HG03521 (cell line): ENCODE measurements at regions not wholly inside any gene's neighbourhood (a gene's known extent, or its start where the extent isn't known, plus 50 kb on each side); places are given as distances from the start of the nearest gene placed in this dataset.

ENCODE experiments used
- ATAC-seq: cut with Tn5 transposase; IDR thresholded peaks from one replicate; pipeline ENCODE4 v1.9.1; 2021; ENCODE audit warnings: mild to moderate bottlenecking, moderate library complexity; ENCODE audit not compliant: unreplicated experiment

GRCh38 chr1:219773775-219774174 lies 154.6 kb downstream of the SLC30A10 start:
- peak; percentile 92 for ATAC-seq

GRCh38 chr1:219773110-219773509 lies 155.2 kb downstream of the SLC30A10 start:
- no peak for ATAC-seq

DNA sequence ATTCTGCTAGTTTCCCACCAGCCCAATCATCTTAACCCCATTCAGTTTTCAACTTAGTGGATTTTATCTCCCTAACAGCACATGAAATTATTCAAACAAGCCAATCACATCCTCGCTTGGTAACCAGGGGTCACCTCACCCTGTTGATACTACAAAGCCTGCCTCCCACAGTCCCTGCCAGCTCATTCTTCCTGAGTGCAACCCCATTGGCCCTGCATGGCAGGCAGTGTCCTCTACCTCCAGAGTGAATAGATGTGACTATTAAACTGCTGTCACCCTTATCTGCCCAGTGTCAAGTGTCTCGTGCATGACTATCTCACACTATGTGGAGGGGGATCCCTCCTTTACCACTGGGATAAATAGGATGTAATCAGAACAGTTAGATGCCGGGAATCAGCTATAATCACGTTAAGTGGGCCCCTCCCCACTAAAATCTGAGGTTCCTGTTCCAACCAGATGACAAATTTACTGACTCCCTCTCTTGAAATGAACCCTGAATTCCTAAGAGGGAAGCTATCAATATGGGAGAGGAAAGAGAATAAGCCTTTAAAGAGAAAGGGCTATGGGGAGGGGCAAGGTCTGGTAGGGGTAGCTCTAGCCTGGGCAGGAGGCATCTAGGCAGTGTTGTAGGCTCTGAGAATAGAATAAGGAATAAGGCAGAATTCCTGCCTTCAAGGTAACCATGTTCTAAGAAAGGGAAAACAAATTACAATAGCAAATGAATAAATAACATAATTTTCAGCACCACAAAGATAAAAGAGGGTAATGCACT lies 155.9 kb downstream of the SLC30A10 start:
- no peak for ATAC-seq

GRCh38 chr1:219771080-219771479 lies 157.3 kb downstream of the SLC30A10 start:
- no peak for ATAC-seq

- ATAC-seq = no peak
Observed at GRCh38 chr1:219763321-219763720, 150.4 kb upstream of the ZC3H11B start.

- ATAC-seq = no peak
Observed at GRCh38 chr1:219761208-219761860, 148.4 kb upstream of the ZC3H11B start.

GRCh38 chr1:219759095-219759494 lies 146.2 kb upstream of the ZC3H11B start:
- ATAC-seq = no peak

GRCh38 chr1:219757890-219758289 lies 145.0 kb upstream of the ZC3H11B start:
- ATAC-seq = no peak

GRCh38 chr1:219755234-219755633 lies 142.3 kb upstream of the ZC3H11B start:
- no peak for ATAC-seq

GRCh38 chr1:219754767-219755166 lies 141.9 kb upstream of the ZC3H11B start:
- no peak for ATAC-seq

GRCh38 chr1:219753914-219754313 lies 141.0 kb upstream of the ZC3H11B start:
- ATAC-seq = no peak

DNA sequence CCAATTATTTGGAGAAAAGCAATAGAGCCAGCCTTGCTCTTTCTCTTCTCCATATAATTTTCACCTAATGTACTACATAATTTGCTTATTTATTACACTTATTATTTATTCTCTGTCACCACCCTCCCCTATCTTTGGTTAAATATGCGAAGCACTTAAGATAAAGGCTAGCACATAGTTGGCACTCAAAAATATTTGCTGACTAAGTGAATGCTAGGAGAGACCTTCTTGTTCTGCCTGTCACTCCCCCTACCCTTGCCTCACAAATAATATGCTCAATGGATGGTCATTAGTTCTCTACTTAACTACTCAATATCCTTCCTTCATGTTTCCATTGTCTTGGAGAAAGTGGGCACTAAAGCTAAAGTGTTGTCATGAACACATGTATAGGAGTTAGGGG lies 139.7 kb upstream of the ZC3H11B start:
- no peak for ATAC-seq

DNA sequence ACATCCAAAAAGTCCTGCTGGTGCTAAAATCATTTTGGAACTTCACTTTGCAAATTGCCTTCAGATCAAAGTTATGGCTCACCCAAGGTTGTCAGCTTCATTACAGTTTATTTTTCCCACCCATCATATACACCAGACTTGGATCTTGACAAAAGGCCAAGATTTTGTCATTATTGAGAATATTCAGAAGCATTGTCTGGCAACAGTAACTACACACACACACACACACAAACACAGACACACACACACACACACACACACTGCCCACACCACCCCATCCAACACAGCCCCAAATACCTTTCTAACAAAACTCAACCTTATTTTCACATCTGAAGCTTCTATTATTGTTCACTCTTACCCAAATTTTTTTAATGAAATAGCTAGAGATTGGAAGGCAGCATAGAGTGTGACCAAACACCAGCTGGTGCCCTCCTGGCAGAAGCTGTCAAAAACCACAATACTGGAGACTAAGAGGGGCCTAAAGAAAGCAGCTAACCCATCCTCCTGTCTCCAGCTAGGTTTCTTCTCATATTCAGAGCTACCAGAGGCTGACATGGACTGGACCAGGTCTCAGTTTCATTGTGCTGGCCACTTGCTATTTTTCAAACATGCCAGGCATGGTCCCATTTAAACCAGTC lies 139.1 kb upstream of the ZC3H11B start:
- ATAC-seq = no peak

GRCh38 chr1:219749370-219749769 lies 136.5 kb upstream of the ZC3H11B start:
- ATAC-seq = no peak

GRCh38 chr1:219746141-219746540 lies 133.2 kb upstream of the ZC3H11B start:
- no peak for ATAC-seq

DNA sequence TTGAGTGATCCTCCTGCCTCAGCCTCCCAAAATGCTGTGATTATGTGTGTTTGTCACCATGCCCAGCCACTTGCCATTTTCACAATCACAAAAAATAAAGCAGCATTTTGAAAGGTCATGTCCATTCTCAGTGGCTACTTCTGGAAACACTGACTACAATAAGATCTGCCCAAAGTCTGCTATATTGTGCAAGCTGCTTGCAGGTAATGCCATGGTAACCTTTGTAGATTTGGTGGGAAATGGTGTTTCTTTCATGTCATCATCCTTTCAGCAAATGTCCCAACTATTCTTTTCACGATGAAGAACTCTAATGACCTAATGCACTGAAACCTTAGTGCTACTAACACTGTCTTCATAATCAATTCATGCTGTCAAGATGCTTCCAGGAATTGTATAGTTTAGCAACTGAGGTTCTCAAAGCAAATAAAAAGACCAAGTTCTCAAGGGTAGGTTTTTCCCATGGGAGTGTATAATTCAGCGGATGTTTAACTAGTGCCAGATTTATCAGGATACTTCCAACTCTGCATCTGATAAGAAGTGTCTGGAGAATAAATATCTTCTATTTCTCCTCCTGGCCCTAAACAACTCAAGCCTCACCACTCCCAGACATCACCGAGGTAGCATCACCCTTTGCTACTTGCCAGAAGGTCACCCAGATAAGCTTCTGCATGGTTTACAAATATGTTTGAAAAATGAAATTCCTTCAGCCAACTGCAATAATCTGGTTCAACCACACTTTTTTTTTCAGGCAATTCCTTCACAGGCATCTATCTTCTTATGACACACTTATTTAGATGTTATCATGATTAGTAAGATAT lies 132.0 kb upstream of the ZC3H11B start:
- ATAC-seq = no peak

DNA sequence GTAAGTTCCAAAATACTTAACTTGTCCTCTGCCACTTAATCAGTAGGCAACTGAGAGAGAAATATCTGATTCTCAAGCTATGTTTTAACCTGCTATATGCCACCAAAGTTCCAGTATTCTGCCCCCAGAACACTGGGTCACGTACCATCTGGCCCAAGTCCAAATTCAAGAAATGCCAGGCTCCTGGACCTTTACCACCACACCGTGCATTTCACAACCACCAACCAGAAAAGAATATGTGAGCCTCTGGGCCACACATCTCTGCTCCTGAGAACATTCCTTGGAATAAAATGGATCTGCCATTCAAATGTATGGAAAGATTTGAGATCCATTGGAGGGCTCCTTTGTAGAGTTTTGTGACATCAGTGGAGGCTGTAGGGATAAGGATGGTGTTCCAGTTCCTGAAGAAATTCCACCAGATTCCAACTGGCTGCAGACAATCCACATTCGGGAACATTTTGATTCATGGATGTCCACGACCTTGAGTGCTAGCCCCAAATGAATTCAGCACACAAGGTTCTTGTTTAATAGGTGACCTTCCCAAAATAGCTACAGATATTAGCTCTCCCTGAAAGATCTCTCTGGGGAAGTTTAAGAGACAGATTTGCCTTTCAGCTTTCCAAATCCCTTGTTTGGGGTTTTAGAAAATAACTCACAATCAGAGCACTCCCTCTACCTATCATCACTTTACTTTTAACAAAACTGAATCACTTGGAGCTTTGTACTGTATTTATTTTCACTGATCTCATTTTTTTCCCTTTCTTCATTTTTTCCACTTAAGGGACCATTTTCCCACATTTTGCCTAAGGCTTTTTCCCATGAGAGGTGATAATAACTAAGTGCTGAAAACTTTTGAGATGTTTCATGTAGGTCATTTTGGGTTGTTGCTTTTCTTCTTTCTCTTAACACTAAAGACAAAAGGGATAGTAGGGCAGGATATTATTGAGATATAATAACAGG lies 128.4 kb upstream of the ZC3H11B start:
- ATAC-seq = no peak

GRCh38 chr1:219733511-219734174 lies 120.7 kb upstream of the ZC3H11B start:
- no peak for ATAC-seq

GRCh38 chr1:219732814-219733491 lies 120.0 kb upstream of the ZC3H11B start:
- no peak for ATAC-seq
